K562 (cell line): ENCODE measurements at regions not wholly inside any gene's neighbourhood (a gene's known extent, or its start where the extent isn't known, plus 50 kb on each side); places are given as distances from the start of the nearest gene placed in this dataset.
A peak's percentile ranks its signal among the peaks of the same experiment; 100 is the strongest.

Experiments
- ADNP ChIP-seq: fragments of 200-800 bp; sonication (Bioruptor generic); IDR thresholded peaks from 2 replicates; pipeline ENCODE4 v1.6.1; 2016; ENCODE audit warnings: missing genetic modification characterization, missing compliant biosample characterization
- BACH1 ChIP-seq: fragments of 200-800 bp; sonication (Bioruptor generic); IDR thresholded peaks from 2 replicates; pipeline ENCODE4 v1.6.1; 2016; ENCODE audit warnings: missing genetic modification characterization, missing compliant biosample characterization
- CCAR2 ChIP-seq: fragments of 200-400 bp; formaldehyde crosslinking; IDR thresholded peaks from 2 replicates; pipeline ENCODE4 v1.6.1; 2017; ENCODE audit warnings: mild to moderate bottlenecking, low read depth, low read length
- CREM ChIP-seq: IDR thresholded peaks from 2 replicates; pipeline ENCODE4 v1.6.1; 2014; ENCODE audit warnings: antibody characterized with exemption, low read depth
- HIVEP1 ChIP-seq: fragments of 250-450 bp; sonication (Bioruptor Pico); IDR thresholded peaks from 2 replicates; pipeline ENCODE4 v1.4.0; 2020; ENCODE audit warnings: mild to moderate bottlenecking
- KAT7 ChIP-seq: sonication (generic); formaldehyde crosslinking; IDR thresholded peaks from 2 replicates; pipeline ENCODE4 v1.8.0; 2022; ENCODE audit warnings: missing genetic modification reagents, mild to moderate bottlenecking, borderline replicate concordance
- KDM2B ChIP-seq: fragments of 250-450 bp; sonication (Bioruptor Pico); IDR thresholded peaks from 2 replicates; pipeline ENCODE4 v1.8.0; 2021; ENCODE audit warnings: mild to moderate bottlenecking, moderate library complexity
- MBD2 ChIP-seq: sonication (generic); IDR thresholded peaks from 2 replicates; pipeline ENCODE4 v1.6.1; 2016; ENCODE audit warnings: low read depth, borderline replicate concordance
- POU5F1 ChIP-seq: fragments of 150-350 bp; IDR thresholded peaks from 2 replicates; pipeline ENCODE4 v1.6.1; 2014; ENCODE audit warnings: borderline replicate concordance, low read length, low read depth, mild to moderate bottlenecking; ENCODE audit not compliant: partially characterized antibody
- PRMT5 ChIP-seq: sonication (generic); formaldehyde crosslinking; IDR thresholded peaks from 2 replicates; pipeline ENCODE4 v1.5.0; 2020; ENCODE audit warnings: missing genetic modification reagents
- SMARCA4 ChIP-seq: fragments of 450-650 bp; IDR thresholded peaks from 2 replicates; pipeline ENCODE4 v1.6.1; 2016
- TCFL5 ChIP-seq: fragments of 250-450 bp; sonication (Bioruptor Pico); conservative IDR thresholded peaks from 2 replicates; pipeline ENCODE4 v1.6.1; 2021; ENCODE audit warnings: mild to moderate bottlenecking, moderate library complexity, matching md5 sums
- ZC3H4 ChIP-seq: sonication (generic); formaldehyde crosslinking; IDR thresholded peaks from 2 replicates; pipeline ENCODE4 v1.9.0; 2021; ENCODE audit warnings: missing genetic modification reagents, borderline replicate concordance
- ZNF253 ChIP-seq: fragments of 250-450 bp; sonication (Bioruptor Pico); conservative IDR thresholded peaks from 2 replicates; pipeline ENCODE4 v1.6.1; 2021; ENCODE audit warnings: mild to moderate bottlenecking
- ZNF347 ChIP-seq: fragments of 450-650 bp; formaldehyde crosslinking; IDR thresholded peaks from 2 replicates; pipeline ENCODE4 v1.4.0; 2020; ENCODE audit warnings: low read depth, mild to moderate bottlenecking, moderate library complexity
- ZNF584 ChIP-seq: fragments of 200-800 bp; sonication (Bioruptor generic); IDR thresholded peaks from 2 replicates; pipeline ENCODE4 v1.6.1; 2016; ENCODE audit warnings: low read depth, mild to moderate bottlenecking, missing genetic modification characterization, missing compliant biosample characterization
- ZNF77 ChIP-seq: fragments of 250-450 bp; sonication (Bioruptor Pico); IDR thresholded peaks from 2 replicates; pipeline ENCODE4 v1.5.0; 2020
- TF ChIP-seq, protein P1 (sequence below), 3 experiments: fragments of 200-800 bp in 1 of 3; sonication (Bioruptor generic) in 1 of 3; sonication (generic) in 1 of 3; formaldehyde crosslinking in 1 of 3; IDR thresholded peaks; 2 replicates each; pipeline versions ENCODE4 v1.6.1 to v1.8.0; 2016 to 2022; ENCODE audit warnings: mild to moderate bottlenecking in 2 of 3, missing compliant biosample characterization in 2 of 3, missing genetic modification characterization in 2 of 3, missing genetic modification reagents in 1 of 3
- TF ChIP-seq, protein P2 (sequence below): sonication (generic); formaldehyde crosslinking; IDR thresholded peaks from 2 replicates; pipeline ENCODE4 v1.8.0; 2022; ENCODE audit warnings: missing genetic modification reagents, mild to moderate bottlenecking, borderline replicate concordance
- TF ChIP-seq, protein P3 (sequence below): IDR thresholded peaks from 3 replicates; pipeline ENCODE4 v1.6.1; 2011; ENCODE audit warnings: borderline replicate concordance, mild to moderate bottlenecking; ENCODE audit not compliant: insufficient read length, insufficient read depth
- TF ChIP-seq, protein P4 (sequence below): sonication (generic); formaldehyde crosslinking; IDR thresholded peaks from 2 replicates; pipeline ENCODE4 v1.8.0; 2023; ENCODE audit warnings: mild to moderate bottlenecking, missing genetic modification reagents

DNA sequence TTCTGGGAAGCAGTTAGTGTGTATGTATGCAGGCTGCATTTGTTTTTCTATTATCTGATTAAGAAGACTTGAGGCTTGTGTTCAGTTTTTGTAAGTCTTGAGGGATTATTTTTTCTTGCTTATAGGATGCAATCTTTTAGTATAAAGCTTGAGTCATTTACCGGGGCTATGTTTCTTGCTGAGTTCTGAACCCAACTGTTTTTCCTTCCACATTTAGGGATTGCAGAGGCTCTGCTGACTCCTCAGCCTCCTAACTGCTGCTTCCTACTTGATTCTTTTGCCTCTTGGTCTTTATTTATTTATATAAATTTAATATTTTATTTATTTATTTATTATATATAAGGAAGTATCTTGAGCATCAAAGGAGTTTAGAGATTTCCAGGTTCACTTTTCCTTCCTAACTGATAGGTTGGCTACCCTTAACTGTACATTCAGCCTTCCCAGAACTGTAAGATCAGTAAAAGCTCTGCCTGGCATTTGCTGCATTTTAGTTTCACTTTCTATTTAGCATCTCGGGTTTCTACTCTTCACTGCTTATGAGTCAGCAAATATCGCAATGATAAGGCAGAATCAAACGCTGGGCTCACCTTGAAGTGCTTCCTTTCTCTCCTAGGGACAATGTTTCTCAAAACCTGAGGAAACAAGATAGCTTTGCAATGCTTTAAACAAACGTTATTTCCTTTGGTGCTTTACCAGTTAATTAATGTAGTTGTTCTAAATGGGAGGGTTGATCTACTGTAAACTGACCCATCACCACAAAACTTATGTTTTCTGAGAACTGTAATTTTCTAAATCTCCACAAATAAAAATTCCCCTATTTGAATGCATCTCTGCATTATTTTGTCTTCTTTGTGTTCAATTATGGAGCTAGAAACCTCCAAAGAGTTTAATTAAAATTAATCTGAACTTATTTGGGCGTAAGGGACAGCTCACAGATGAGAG, 1183.7 kb upstream of the TMEM132C start (continued):
- TF ChIP-seq, protein P1, sequence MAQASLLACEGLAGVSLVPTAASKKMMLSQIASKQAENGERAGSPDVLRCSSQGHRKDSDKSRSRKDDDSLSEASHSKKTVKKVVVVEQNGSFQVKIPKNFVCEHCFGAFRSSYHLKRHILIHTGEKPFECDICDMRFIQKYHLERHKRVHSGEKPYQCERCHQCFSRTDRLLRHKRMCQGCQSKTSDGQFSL (CRISPR knock-in tag; IDR thresholded peaks at IDR 0.05), result no peak
- TF ChIP-seq, protein P1 (tag; IDR thresholded peaks at IDR 0.05), result no peak
- no peak for TF ChIP-seq KDM2B (CRISPR knock-in tag)
- no peak for TF ChIP-seq CREM
- no peak for TF ChIP-seq ZNF253
- TF ChIP-seq ADNP (tag), result no peak
- TF ChIP-seq TCFL5 (CRISPR knock-in tag), result no peak
- TF ChIP-seq, protein P2, sequence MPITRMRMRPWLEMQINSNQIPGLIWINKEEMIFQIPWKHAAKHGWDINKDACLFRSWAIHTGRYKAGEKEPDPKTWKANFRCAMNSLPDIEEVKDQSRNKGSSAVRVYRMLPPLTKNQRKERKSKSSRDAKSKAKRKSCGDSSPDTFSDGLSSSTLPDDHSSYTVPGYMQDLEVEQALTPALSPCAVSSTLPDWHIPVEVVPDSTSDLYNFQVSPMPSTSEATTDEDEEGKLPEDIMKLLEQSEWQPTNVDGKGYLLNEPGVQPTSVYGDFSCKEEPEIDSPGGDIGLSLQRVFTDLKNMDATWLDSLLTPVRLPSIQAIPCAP (CRISPR knock-in tag), result no peak
- TF ChIP-seq HIVEP1, result no peak
- TF ChIP-seq, protein P3, sequence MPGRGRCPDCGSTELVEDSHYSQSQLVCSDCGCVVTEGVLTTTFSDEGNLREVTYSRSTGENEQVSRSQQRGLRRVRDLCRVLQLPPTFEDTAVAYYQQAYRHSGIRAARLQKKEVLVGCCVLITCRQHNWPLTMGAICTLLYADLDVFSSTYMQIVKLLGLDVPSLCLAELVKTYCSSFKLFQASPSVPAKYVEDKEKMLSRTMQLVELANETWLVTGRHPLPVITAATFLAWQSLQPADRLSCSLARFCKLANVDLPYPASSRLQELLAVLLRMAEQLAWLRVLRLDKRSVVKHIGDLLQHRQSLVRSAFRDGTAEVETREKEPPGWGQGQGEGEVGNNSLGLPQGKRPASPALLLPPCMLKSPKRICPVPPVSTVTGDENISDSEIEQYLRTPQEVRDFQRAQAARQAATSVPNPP, result no peak
- TF ChIP-seq ZNF77 (CRISPR knock-in tag), result no peak
- TF ChIP-seq KAT7, result no peak
- TF ChIP-seq, protein P4, sequence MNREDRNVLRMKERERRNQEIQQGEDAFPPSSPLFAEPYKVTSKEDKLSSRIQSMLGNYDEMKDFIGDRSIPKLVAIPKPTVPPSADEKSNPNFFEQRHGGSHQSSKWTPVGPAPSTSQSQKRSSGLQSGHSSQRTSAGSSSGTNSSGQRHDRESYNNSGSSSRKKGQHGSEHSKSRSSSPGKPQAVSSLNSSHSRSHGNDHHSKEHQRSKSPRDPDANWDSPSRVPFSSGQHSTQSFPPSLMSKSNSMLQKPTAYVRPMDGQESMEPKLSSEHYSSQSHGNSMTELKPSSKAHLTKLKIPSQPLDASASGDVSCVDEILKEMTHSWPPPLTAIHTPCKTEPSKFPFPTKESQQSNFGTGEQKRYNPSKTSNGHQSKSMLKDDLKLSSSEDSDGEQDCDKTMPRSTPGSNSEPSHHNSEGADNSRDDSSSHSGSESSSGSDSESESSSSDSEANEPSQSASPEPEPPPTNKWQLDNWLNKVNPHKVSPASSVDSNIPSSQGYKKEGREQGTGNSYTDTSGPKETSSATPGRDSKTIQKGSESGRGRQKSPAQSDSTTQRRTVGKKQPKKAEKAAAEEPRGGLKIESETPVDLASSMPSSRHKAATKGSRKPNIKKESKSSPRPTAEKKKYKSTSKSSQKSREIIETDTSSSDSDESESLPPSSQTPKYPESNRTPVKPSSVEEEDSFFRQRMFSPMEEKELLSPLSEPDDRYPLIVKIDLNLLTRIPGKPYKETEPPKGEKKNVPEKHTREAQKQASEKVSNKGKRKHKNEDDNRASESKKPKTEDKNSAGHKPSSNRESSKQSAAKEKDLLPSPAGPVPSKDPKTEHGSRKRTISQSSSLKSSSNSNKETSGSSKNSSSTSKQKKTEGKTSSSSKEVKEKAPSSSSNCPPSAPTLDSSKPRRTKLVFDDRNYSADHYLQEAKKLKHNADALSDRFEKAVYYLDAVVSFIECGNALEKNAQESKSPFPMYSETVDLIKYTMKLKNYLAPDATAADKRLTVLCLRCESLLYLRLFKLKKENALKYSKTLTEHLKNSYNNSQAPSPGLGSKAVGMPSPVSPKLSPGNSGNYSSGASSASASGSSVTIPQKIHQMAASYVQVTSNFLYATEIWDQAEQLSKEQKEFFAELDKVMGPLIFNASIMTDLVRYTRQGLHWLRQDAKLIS (CRISPR knock-in tag), result no peak
- peak; percentile 99 for TF ChIP-seq BACH1 (tag)
- peak; percentile 84 for TF ChIP-seq SMARCA4
- TF ChIP-seq ZNF347 (CRISPR knock-in tag), result no peak
- TF ChIP-seq PRMT5 (CRISPR knock-in tag), result no peak
- no peak for TF ChIP-seq POU5F1
- TF ChIP-seq CCAR2, result no peak
- no peak for TF ChIP-seq ZNF584
- no peak for TF ChIP-seq MBD2
- TF ChIP-seq ZC3H4 (CRISPR knock-in tag), result no peak
